HEK293 (cell line): ENCODE measurements at regions not wholly inside any gene's neighbourhood (a gene's known extent, or its start where the extent isn't known, plus 50 kb on each side); places are given as distances from the start of the nearest gene placed in this dataset.

Experiments used
- CTCF ChIA-PET: fragments of 350-600 bp; formaldehyde crosslinking; extraction: SDS; loops from one replicate; lab custom pipeline; 2021; ENCODE audit warnings: antibody characterized with exemption; lab: Yijun Ruan, JAX
- POLR2A ChIA-PET: fragments of 300-600 bp; formaldehyde crosslinking; extraction: SDS; loops from one replicate; lab custom pipeline; 2020; ENCODE audit warnings: antibody characterized with exemption, inconsistent platforms; lab: Yijun Ruan, JAX
- H3K27ac ChIP-seq: fragments of 200-500 bp; sonication (Bioruptor generic); 2 replicates; pipeline ENCODE4 v1.5.1; 2014; ENCODE audit warnings: low read depth, low read length, control low read depth, inconsistent platforms; ENCODE audit errors: extremely low read depth
- H3K36me3 ChIP-seq, 2 experiments: fragments of 200-500 bp in 1 of 2; sonication (Bioruptor generic) in 1 of 2; 1 replicate in 1 of 2; 2 replicates in 1 of 2; pipeline ENCODE4 v1.5.1; 2014 to 2017; ENCODE audit warnings: inconsistent platforms in 2 of 2, low read length in 2 of 2; ENCODE audit not compliant: control insufficient read depth in 2 of 2, insufficient read depth in 1 of 2
- H3K4me1 ChIP-seq: fragments of 200-500 bp; sonication (Bioruptor generic); 2 replicates; pipeline ENCODE4 v1.5.1; 2014; ENCODE audit warnings: mild to moderate bottlenecking, low read length, inconsistent platforms; ENCODE audit not compliant: control insufficient read depth, insufficient read depth
- H3K4me3 ChIP-seq: 2 replicates; pipeline ENCODE4 v1.5.1; 2011; ENCODE audit warnings: low read depth, mild to moderate bottlenecking, control low read depth, low read length, moderate library complexity
- H3K9me3 ChIP-seq: fragments of 200-500 bp; sonication (Bioruptor generic); 2 replicates; pipeline ENCODE4 v1.5.1; 2014; ENCODE audit warnings: low read depth, low read length, inconsistent platforms; ENCODE audit not compliant: control insufficient read depth, insufficient read depth
- BCL11A ChIP-seq: fragments of 450-650 bp; formaldehyde crosslinking; IDR thresholded peaks from 2 replicates; pipeline ENCODE4 v1.5.1; 2016; ENCODE audit warnings: low read depth, missing biosample characterization, missing genetic modification characterization
- REST ChIP-seq: fragments of 450-650 bp; formaldehyde crosslinking; IDR thresholded peaks from 2 replicates; pipeline ENCODE4 v1.5.1; 2016; ENCODE audit warnings: missing biosample characterization, missing genetic modification characterization
- SALL2 ChIP-seq: fragments of 450-650 bp; formaldehyde crosslinking; IDR thresholded peaks from 2 replicates; pipeline ENCODE4 v1.5.0; 2017; ENCODE audit warnings: missing biosample characterization, mild to moderate bottlenecking, missing genetic modification characterization, borderline replicate concordance
- SETDB1 ChIP-seq: IDR thresholded peaks from one replicate; pipeline ENCODE4 v1.6.1; 2017; ENCODE audit warnings: mild to moderate bottlenecking, low read length, moderate library complexity, mixed read lengths; ENCODE audit not compliant: insufficient read length
- TRIM28 ChIP-seq: IDR thresholded peaks from 2 replicates; pipeline ENCODE4 v1.6.1; 2011; ENCODE audit warnings: low read length, control low read depth, borderline replicate concordance
- ZNF510 ChIP-seq: fragments of 450-650 bp; formaldehyde crosslinking; IDR thresholded peaks from 2 replicates; pipeline ENCODE4 v1.5.1; 2018; ENCODE audit warnings: mild to moderate bottlenecking, missing genetic modification characterization, missing biosample characterization; ENCODE audit not compliant: insufficient replicate concordance
- ZNF677 ChIP-seq: fragments of 450-650 bp; IDR thresholded peaks from 2 replicates; pipeline ENCODE4 v1.5.0; 2018; ENCODE audit warnings: missing biosample characterization, mild to moderate bottlenecking, missing genetic modification characterization, moderate library complexity
- ZNF830 ChIP-seq: fragments of 450-650 bp; IDR thresholded peaks from 2 replicates; pipeline ENCODE4 v1.5.0; 2018; ENCODE audit warnings: missing biosample characterization, missing genetic modification characterization, low read depth, mild to moderate bottlenecking, moderate library complexity
- ZSCAN30 ChIP-seq: fragments of 450-650 bp; IDR thresholded peaks from 2 replicates; pipeline ENCODE4 v1.5.1; 2018; ENCODE audit warnings: missing biosample characterization, mild to moderate bottlenecking, missing genetic modification characterization, moderate library complexity
- TF ChIP-seq, protein P1 (sequence below): fragments of 450-650 bp; formaldehyde crosslinking; IDR thresholded peaks from 2 replicates; pipeline ENCODE4 v1.5.1; 2016; ENCODE audit warnings: missing biosample characterization, missing genetic modification characterization
- TF ChIP-seq, protein P2 (sequence below): fragments of 450-650 bp; formaldehyde crosslinking; IDR thresholded peaks from 2 replicates; pipeline ENCODE4 v1.5.1; 2016; ENCODE audit warnings: missing biosample characterization, missing genetic modification characterization, borderline replicate concordance
- TF ChIP-seq, protein P3 (sequence below): fragments of 450-650 bp; formaldehyde crosslinking; conservative IDR thresholded peaks from 2 replicates; pipeline ENCODE4 v1.5.1; 2016; ENCODE audit warnings: low read depth, missing biosample characterization, missing genetic modification characterization
- TF ChIP-seq, protein P4 (sequence below): IDR thresholded peaks from 2 replicates; pipeline ENCODE4 v1.6.1; 2011; ENCODE audit warnings: mild to moderate bottlenecking, low read depth, low read length, borderline replicate concordance
- TF ChIP-seq, protein P5 (sequence below): fragments of 450-650 bp; formaldehyde crosslinking; IDR thresholded peaks from 2 replicates; pipeline ENCODE4 v1.5.1; 2016; ENCODE audit warnings: missing biosample characterization, missing genetic modification characterization

DNA sequence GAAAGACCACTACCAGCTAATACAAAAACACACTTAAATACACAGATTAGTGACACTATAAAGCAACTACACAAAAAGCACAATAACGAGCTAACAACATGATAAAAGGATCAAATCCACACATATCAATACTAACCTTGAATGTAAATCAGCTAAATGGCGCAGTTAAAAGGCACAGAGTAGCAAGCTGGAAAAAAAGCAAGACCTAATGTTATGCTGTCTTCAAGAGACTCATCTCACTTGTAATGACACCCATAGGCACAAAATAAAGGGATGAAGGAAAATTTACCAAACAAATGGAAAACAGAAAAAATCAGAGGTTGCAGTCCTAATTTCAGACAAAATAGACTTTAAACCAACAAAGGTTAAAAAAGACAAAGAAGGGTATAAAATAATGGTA is 86.3 kb downstream of the NUS1 start:
- Histone ChIP-seq H3K36me3 (no peaks in the 10 kb centered on the region), H3K4me3 (no peak overlapping the region), H3K27ac (no peak overlapping the region), H3K9me3 (no peaks in the 10 kb centered on the region), H3K4me1 (no peaks in the 10 kb centered on the region)
- ChIA-PET CTCF (interaction anchor here (1.2 kb wide), 1 partner anchor 15 kb away, joined by 4 read pairs; no protein-coding TSS in a partner anchor), POLR2A (no interaction called here)
- TF ChIP-seq, protein P1, sequence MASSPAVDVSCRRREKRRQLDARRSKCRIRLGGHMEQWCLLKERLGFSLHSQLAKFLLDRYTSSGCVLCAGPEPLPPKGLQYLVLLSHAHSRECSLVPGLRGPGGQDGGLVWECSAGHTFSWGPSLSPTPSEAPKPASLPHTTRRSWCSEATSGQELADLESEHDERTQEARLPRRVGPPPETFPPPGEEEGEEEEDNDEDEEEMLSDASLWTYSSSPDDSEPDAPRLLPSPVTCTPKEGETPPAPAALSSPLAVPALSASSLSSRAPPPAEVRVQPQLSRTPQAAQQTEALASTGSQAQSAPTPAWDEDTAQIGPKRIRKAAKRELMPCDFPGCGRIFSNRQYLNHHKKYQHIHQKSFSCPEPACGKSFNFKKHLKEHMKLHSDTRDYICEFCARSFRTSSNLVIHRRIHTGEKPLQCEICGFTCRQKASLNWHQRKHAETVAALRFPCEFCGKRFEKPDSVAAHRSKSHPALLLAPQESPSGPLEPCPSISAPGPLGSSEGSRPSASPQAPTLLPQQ (tag by site-specific recombination) = no peak
- TF ChIP-seq SETDB1 (peak; percentile 65), TRIM28 (peak; percentile 68; the same call in 1 of the 2 replicates), REST (no peak)

- ChIA-PET CTCF (interaction anchor here (0.6 to 0.7 kb wide), 2 partner anchors 177 to 1111 kb away, joined by 3 read pairs; no protein-coding TSS in a partner anchor), POLR2A (no interaction called here)
- H3K27ac ChIP-seq = no peak overlapping the region
- H3K36me3 ChIP-seq = no peaks in the 10 kb centered on the region
- no peak overlapping the region for H3K4me3 ChIP-seq
- no peaks in the 10 kb centered on the region for H3K4me1 ChIP-seq
- no peaks in the 10 kb centered on the region for H3K9me3 ChIP-seq
- TF ChIP-seq, protein P2, sequence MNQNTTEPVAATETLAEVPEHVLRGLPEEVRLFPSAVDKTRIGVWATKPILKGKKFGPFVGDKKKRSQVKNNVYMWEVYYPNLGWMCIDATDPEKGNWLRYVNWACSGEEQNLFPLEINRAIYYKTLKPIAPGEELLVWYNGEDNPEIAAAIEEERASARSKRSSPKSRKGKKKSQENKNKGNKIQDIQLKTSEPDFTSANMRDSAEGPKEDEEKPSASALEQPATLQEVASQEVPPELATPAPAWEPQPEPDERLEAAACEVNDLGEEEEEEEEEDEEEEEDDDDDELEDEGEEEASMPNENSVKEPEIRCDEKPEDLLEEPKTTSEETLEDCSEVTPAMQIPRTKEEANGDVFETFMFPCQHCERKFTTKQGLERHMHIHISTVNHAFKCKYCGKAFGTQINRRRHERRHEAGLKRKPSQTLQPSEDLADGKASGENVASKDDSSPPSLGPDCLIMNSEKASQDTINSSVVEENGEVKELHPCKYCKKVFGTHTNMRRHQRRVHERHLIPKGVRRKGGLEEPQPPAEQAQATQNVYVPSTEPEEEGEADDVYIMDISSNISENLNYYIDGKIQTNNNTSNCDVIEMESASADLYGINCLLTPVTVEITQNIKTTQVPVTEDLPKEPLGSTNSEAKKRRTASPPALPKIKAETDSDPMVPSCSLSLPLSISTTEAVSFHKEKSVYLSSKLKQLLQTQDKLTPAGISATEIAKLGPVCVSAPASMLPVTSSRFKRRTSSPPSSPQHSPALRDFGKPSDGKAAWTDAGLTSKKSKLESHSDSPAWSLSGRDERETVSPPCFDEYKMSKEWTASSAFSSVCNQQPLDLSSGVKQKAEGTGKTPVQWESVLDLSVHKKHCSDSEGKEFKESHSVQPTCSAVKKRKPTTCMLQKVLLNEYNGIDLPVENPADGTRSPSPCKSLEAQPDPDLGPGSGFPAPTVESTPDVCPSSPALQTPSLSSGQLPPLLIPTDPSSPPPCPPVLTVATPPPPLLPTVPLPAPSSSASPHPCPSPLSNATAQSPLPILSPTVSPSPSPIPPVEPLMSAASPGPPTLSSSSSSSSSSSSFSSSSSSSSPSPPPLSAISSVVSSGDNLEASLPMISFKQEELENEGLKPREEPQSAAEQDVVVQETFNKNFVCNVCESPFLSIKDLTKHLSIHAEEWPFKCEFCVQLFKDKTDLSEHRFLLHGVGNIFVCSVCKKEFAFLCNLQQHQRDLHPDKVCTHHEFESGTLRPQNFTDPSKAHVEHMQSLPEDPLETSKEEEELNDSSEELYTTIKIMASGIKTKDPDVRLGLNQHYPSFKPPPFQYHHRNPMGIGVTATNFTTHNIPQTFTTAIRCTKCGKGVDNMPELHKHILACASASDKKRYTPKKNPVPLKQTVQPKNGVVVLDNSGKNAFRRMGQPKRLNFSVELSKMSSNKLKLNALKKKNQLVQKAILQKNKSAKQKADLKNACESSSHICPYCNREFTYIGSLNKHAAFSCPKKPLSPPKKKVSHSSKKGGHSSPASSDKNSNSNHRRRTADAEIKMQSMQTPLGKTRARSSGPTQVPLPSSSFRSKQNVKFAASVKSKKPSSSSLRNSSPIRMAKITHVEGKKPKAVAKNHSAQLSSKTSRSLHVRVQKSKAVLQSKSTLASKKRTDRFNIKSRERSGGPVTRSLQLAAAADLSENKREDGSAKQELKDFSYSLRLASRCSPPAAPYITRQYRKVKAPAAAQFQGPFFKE (tag by site-specific recombination) = no peak
- TF ChIP-seq ZNF510 = no peak
- no peak for TF ChIP-seq ZSCAN30 (tag by site-specific recombination)
- TF ChIP-seq SALL2 (tag by site-specific recombination) = no peak
- TF ChIP-seq, protein P3, sequence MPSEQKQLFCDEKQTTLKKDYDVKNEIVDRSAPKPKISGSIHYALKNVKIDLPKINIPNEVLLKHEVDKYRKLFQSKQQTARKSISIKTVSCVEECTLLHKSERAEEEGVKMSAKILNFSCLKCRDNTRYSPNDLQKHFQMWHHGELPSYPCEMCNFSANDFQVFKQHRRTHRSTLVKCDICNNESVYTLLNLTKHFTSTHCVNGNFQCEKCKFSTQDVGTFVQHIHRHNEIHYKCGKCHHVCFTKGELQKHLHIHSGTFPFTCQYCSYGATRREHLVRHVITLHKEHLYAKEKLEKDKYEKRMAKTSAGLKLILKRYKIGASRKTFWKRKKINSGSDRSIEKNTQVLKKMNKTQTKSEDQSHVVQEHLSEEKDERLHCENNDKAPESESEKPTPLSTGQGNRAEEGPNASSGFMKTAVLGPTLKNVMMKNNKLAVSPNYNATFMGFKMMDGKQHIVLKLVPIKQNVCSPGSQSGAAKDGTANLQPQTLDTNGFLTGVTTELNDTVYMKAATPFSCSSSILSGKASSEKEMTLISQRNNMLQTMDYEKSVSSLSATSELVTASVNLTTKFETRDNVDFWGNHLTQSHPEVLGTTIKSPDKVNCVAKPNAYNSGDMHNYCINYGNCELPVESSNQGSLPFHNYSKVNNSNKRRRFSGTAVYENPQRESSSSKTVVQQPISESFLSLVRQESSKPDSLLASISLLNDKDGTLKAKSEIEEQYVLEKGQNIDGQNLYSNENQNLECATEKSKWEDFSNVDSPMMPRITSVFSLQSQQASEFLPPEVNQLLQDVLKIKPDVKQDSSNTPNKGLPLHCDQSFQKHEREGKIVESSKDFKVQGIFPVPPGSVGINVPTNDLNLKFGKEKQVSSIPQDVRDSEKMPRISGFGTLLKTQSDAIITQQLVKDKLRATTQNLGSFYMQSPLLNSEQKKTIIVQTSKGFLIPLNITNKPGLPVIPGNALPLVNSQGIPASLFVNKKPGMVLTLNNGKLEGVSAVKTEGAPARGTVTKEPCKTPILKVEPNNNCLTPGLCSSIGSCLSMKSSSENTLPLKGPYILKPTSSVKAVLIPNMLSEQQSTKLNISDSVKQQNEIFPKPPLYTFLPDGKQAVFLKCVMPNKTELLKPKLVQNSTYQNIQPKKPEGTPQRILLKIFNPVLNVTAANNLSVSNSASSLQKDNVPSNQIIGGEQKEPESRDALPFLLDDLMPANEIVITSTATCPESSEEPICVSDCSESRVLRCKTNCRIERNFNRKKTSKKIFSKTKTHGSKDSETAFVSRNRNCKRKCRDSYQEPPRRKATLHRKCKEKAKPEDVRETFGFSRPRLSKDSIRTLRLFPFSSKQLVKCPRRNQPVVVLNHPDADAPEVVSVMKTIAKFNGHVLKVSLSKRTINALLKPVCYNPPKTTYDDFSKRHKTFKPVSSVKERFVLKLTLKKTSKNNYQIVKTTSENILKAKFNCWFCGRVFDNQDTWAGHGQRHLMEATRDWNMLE (tag by site-specific recombination) = no peak
- no peak for TF ChIP-seq ZNF677 (tag by site-specific recombination)
- no peak for TF ChIP-seq BCL11A
- TF ChIP-seq, protein P4, sequence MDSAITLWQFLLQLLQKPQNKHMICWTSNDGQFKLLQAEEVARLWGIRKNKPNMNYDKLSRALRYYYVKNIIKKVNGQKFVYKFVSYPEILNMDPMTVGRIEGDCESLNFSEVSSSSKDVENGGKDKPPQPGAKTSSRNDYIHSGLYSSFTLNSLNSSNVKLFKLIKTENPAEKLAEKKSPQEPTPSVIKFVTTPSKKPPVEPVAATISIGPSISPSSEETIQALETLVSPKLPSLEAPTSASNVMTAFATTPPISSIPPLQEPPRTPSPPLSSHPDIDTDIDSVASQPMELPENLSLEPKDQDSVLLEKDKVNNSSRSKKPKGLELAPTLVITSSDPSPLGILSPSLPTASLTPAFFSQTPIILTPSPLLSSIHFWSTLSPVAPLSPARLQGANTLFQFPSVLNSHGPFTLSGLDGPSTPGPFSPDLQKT = no peak
- TF ChIP-seq, protein P5, sequence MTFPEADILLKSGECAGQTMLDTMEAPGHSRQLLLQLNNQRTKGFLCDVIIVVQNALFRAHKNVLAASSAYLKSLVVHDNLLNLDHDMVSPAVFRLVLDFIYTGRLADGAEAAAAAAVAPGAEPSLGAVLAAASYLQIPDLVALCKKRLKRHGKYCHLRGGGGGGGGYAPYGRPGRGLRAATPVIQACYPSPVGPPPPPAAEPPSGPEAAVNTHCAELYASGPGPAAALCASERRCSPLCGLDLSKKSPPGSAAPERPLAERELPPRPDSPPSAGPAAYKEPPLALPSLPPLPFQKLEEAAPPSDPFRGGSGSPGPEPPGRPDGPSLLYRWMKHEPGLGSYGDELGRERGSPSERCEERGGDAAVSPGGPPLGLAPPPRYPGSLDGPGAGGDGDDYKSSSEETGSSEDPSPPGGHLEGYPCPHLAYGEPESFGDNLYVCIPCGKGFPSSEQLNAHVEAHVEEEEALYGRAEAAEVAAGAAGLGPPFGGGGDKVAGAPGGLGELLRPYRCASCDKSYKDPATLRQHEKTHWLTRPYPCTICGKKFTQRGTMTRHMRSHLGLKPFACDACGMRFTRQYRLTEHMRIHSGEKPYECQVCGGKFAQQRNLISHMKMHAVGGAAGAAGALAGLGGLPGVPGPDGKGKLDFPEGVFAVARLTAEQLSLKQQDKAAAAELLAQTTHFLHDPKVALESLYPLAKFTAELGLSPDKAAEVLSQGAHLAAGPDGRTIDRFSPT = no peak
- TF ChIP-seq ZNF830 (tag by site-specific recombination) = no peak
Measured at GRCh38 chr6:117771403-117771802, 96.1 kb downstream of the NUS1 start.
